ENCODE measurements at regions not wholly inside any gene's neighbourhood (a gene's known extent, or its start where the extent isn't known, plus 50 kb on each side); places are given as distances from the start of the nearest gene placed in this dataset.

DNA sequence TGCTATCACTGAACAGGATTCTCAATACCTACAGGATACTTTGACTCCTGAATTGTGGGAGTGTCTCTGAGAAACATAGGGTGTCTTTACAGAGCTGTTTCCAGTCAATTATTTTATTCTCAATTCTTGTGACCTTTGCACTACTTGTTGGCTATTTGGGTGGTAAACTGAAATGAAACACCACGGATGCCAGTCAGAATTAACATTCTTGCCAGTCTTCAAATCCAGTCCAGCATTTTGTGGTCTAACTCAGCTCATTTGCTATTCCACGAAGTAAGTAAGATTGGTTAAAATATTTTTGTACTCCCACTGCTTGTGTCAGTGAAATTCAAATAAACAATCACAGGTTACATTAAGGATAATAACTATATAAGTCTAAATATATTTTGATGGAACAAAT is 197.9 kb downstream of the ANKRD50 start:
- no peak for DNase-seq

DNA sequence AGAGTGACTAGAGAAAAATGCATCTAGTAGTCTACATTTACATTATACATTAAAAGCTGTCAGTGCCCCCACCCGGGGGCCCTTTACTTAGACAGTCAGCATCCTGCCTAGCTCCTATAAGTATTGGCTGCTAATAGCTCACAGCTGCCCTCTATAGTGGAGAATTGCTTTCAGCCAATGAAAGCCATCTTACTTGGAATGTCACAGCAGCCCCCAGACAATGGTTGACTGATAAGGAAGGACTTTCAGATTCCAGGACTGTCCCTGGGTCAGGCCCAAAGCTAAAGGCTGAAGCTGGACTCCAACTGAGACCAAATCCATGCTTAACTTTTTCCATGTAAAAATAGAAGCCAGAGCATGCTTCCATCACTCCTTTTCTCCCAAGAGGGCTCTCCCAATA is 196.9 kb downstream of the ANKRD50 start:
- DNase-seq = no peak

DNA sequence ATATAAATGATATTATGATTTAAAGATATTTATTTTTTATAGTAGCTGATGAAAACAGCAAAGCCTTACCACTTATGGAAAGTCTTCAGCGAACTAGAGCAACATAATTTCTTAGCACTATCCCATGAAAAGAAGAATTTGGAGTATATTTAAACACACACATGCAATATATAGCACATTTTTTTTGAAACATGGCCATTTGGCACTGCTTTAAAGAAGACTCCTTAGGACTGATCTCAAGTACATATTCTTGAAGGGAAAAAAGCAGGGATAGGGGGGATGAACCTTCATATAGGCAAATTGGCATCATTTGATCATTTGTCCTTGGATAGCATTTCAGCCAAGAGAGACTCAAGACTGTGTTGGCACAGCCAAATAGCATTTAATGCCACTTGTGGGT is 193.3 kb downstream of the ANKRD50 start:
- no peak for DNase-seq

DNA sequence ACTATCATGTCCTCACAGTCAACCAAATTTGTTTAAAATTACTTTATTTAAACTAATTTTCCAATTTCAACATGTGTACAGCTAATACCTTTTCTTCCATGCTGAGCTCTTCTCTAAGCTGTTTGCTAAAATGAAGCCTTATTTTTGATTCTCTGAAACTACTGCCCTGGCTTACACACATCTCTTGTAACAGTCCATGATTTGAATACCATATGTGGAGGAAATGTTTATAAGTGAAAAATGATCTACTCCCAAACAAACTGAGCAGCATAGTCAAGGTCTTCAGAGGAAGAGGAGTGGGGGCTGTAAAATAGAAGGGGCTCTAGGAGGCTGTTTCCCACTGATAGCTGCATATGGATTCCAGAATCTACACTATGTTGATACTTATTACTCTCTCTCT is 188.7 kb downstream of the ANKRD50 start:
- DNase-seq = no peak

DNA sequence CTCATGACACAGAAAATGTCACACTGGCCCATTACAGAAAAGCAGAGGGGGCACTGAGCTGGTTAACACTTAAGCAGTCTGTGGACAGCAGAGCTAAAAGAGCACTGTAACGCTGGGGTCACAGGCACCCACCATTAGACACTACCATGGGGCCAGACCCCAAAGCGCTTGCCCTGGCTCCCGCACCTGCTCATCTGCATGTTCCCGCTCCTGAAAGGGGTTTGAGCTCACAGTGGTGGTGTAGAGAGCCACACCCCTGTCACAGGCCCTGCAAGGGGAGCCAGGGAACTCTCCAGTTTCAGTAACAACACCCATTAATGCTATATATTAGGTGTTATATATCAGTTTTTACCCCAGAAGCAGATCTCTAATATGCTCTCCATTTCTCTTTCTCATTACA is 187.0 kb downstream of the ANKRD50 start:
- DNase-seq = no peak

DNA sequence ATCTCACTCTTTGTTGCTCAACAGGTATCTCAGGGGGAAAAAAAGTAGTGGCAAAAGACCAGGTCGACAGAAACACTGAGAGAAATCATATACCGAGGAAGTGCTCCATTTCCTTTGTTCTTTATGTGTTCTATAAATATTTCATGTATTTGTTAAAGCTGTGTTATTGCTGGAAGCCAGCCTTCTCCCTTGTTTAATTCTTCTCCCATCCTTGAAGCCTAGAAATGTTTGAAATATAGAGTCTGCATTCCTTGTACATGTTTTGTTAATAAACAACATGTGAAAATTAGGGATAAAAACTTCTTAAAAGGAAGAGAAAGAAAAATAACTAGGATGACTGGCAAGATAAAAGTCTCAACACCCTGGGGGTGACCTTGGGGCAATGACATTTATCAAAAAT is 186.2 kb downstream of the ANKRD50 start:
- no peak for DNase-seq

DNA sequence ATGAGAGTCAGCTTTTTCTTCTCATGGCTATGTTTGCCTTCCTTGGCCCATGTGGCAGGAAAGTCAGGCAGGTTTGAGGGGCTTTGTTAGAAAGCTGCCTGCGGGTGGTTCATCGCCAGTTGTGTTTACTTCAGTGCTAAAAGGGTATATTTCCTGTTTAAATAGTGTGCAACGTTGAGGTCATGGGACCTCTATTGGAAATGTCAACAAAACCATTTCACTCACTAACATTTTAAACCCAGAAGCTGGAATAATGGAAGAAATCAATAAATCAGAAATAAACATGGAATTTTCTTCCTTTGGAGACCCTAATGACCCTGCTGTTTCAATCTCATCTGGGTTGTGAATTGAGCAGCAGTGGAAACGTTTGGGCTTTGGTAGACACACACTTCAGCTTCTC is 185.8 kb downstream of the ANKRD50 start:
- no peak for DNase-seq

DNA sequence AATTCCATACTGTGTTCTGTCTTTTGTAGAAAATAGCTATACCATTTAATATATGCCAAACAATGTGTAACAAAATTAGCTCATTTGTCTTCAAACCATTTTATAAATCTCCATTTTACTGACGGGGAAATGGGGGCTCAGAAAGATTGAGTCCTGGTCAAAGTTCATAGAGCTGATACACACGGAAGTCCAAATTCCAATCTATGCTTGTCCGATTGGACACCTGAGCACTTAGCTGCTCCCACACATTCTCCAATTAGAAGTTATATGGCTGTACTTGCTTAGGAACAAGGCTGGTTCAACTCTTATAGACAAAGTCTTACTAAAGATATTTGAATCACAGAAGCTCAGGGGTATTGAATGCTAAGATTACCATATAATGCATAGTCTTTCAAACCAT is 185.2 kb downstream of the ANKRD50 start:
- DNase-seq = no peak

DNA sequence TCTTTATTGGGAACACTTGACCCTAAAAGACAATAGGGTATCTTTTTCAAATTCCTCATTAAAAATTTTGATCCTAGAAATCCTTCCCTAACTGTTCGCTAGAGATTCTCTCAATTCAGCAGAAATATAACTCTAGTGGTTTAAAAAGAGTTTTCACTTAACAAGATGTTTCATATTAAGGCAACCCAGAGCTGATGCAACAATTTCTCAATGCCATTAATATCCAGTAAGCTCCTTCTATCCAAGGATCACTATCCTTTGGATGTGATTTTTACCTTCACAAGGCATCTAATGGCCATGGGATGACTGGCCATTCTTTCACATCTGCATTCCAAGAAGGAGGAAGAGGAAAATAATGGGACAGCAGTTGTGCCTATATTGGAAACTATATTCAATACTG is 183.4 kb downstream of the ANKRD50 start:
- no peak for DNase-seq

DNA sequence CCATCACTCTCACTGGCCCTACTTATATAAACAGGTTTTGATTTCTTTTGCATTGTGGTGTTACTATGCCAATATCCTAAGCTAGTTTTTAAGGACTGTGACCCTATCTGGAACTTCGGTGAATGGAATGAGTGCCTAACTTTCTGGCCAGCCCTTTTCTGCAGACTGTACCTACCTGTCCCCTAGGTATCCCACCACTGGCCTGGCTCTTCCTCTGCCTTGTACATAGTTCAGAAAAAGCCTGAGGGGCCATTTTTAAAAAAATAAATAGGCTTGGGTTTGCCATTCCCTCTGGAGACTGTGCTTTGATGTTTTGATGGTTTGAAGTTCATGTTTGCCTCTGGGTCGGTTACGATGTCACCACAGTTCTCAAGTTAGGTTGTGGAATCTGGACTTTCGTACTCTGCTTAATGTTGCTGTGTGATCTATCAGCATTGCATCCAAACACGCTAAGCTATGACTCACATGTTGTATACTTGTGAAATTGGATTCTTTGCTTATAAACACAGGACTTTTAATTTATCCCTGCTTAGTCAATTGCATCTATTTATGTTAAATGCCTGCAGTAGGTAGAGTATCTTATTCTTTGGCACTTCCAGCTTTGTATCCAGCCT is 182.0 kb downstream of the ANKRD50 start:
- no peak for DNase-seq

DNA sequence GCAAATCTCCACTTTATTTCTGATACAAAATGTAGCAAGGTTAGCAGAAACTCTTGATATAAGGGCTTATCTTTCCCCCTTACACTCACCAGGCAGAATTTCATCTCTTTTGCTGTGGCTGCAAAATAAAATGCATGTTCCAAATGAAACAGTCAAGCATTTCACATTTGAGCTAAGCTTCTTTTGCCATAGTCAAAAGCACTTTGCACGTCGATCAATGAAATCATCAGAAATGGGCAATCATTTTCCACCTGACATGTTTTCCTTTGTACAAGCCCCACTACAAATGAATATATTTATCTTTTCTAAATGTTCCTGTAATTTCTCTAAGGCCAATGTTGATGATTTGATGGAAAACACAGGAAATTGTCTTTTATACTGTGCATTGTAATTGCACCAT is 178.4 kb downstream of the ANKRD50 start:
- DNase-seq = no peak

DNA sequence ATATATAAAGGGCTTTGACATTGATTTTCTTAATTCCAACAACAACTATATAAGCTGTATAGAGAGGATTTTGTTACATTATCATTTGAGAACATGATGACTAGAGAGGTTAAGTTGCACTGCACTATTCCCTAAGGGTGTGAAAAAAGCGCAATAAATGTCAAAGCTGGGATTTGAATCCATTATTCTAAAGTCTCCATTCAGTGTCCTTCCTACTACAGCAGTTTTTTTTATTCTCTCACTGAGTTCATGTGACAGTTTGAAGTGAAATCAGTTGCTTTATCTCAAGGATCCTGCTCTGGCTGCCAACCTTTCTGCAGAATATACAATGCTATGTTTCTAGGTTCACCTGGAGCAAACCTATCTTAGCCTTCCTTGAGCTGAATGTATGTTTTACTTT is 177.5 kb downstream of the ANKRD50 start:
- DNase-seq = no peak

DNA sequence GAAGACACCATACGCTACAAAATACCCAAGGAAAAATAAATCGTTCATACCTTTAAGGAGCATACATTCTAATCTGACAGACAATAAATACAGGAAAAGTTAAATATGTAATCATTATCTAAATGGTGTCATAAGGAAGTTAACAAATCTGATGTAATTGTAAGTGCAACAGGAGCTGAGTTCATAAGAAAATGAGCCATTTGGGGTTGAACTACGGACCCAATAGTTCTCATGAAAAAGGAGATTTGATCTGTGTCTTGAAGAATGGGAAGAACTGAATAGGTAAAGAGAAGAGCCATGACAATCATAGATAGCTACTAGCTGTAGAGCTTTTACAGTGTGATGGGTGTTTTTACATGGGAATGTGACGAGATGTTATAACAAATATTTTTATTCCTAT is 175.6 kb downstream of the ANKRD50 start:
- no peak for DNase-seq

DNA sequence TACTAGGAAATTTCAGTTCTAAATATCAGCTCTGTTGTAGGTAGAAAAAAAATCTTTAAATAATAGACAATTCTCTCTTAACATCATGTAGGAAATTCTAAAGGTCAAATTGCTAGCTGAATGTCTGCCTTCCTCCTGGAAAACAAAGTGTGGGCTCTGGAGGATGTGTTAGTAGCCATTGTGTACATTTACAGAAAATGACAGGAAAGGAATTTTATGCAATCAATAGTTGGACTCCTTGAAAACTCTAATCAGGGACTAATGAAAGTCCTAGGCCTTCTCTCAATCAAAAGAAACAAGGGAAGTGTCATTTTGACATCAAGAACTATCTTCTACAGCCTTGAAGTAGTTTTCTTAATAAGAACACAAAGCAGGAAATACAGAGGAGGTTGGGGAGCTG is 174.6 kb downstream of the ANKRD50 start:
- no peak for DNase-seq

DNA sequence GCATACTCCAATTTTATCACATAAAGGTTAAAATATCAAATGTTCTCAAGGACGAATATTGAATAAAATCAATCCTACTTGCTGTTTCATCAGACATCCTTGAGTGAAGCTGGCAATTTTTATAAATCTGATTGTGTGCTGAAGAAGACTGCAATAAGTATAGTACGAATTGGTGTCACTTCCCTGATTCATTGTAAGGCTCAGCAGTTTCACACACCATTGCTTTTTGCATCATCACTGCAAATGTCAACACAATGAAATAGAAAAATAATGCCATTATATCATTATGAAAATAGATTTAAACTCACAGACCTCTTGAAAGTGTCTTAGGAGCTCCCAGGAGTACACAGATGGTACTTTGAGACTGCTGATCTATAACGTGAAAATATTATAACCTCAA is 172.5 kb downstream of the ANKRD50 start:
- DNase-seq = no peak

DNA sequence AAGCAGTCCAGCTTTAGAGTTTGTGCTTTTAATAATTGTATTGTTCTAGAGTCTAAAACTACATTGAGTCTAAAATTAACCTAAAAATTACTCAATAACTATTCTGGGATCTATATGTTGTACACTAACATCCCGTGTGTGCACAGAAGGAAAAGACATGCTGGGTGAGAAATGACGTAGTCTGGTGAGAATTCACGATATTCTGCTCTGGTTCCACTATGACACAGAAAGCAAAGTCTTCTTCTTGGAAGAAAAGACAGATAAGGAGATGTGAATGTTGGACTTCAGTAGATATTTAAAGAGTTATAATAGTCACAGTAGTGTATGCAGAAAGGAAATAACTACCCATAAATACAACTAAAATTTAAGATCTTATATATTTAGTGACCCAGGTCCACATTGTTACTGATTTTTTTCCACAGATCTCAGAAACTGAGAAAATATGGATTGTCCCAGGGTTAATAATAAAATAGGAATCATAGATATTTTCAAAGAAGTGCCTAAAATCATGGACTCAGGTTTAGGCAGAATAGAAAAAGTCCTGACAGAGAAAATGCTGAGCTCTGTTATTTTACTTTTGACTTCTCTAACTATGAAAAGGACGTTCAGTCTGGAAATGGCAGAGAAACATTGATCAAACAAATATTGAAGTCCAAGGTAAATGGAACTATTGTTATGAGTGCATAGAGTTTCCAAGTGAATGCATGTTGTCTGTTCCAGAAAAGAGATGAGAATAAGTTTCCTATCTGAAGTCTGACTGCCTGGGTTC is 170.7 kb downstream of the ANKRD50 start:
- DNase-seq = no peak

DNA sequence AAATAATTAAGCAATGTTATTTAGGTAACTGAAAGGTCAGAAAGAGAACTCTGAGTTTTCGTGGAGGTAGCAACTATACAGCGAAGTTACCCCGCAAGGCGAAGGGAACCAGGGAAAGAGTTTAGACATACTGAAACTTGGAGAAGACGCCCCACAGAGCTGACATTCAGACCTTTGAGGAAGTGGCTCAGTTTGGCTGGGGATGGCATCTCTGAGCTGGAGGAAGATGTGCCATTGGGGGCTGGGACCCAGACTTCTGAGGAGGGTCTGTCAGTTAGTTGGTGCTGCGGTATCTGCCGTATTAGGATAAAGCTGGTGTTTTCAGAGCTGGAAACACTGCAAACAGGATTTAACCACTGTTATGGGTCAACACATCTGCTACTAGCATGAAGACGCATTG is 156.6 kb downstream of the ANKRD50 start:
- no peak for DNase-seq

DNA sequence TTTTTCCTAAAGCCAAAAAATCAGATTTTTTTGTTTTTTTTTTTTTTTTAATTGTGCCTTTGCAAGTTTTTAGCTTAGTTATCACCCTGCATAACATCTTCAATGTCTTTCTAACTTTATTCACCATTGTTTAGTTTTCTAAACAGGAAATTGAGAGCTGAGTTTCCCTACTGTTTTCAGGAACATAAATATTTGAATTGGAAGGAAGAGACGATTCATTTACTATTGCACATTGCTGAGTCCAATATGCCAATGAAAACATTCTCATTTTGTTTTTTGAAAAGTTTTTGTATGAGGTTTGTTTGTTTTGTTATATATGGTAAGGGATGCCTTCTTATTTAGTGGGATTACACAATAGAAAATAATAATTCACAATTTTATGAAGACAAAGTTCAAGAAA is 148.4 kb downstream of the ANKRD50 start:
- DNase-seq = no peak

DNA sequence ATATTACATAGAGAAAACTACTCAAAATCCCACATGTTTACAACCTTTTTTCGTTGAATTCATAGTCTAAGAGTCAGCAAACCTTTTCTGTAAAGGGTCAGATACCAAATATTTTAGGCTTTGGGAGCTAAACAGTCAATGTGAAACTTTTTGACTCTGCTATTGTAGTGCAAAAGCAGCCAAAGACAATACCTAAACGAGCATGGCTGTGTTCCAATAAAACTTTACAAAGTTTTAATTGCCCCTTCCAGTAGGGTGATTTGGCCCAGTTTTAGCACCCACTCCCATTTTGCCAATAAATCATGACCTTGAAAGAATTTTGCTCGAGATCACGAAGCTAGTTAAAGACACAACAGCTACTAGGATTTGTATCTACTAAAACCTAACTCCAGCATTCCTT is 147.2 kb downstream of the ANKRD50 start:
- no peak for DNase-seq

DNA sequence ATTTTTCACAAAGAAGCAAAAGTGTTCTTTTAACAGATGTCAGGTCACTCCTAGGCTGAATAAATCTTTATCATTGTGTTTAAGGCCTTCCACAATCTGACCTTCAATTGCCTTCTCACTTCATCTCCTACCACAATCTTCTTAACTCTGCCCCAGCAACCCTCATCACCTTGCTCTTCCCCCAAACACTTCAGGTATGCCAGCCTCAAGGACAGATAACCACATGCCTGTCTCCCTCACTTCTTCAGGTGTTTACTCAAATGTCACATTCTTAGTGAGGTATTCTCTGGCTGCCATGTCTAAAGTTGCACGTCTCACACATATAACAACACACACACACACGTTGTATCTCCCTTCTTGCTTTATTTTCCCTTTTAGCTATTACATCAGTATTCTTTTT is 146.5 kb downstream of the ANKRD50 start:
- no peak for DNase-seq

DNA sequence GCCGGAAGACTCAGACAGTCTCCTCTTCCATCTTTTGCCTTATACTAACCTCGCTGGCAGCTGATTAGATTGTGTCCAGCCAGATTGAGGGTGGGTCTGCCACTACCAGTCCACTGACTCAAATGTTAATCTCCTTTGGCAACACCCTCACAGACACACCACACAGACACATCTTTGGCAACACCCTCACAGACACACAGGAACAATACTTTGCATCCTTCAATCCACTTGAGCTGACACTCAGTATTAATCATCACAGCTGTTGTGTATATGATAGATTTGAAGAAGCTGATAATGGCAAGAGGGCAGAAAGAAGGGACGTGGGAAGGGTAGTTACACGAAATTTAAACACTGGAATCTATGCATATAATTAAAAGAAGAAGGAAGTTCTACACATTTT is 139.5 kb downstream of the ANKRD50 start:
- no peak for DNase-seq

DNA sequence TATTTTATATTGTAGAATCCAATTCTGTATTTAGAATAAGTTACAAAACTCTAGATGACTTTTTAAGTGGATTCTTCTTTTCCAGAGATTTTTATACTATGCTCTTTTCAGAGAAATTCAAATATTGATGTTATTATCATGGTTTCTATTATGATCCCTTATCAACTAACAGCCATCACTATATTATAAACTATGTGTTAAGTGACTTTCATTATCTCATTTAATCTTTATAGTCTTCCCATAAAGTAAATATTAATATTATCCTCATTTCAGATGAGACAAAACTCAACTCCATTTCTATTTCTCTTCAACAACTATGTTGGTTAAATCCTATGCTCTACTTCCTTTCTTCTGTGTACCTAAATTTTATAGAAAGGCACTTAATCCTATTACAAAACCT is 132.6 kb downstream of the ANKRD50 start:
- DNase-seq = no peak

DNA sequence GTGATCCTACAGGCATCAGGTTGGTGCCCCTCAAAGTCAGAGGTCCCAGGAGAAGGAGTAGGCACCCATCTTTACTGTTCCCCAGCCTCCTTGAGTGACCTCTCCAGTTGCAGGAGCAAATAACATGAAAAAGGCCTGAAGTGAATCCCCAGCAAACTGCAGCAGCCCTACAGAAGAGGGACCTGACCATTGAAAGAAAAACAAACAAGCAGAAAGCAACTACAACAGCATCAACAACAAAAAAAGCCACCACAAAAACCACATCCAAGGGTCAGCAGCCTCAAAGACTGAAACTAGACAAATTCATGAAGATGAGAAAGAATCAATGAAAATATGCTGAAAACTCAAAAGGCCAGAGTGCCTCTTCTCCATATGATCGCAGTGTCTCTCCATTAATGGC is 128.7 kb downstream of the ANKRD50 start:
- DNase-seq = no peak

DNA sequence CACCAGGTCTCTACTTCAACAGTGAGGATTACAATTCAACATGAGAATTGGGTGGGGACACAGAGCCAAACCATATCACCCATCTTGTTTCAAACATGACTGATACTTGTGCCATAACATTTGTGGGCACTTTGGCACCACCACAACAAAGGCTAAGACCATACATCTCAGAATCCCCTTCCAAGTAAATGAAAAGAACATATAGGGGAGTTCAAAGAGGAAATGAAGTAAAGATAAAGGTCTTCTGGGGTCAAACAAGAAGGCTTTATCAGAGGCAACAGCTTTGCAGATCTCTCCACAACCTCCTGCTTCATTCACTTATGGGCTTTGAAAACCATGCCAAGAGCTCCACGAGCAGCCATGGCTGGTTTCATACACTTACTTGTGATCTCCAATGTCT is 122.7 kb downstream of the ANKRD50 start:
- DNase-seq = no peak

DNA sequence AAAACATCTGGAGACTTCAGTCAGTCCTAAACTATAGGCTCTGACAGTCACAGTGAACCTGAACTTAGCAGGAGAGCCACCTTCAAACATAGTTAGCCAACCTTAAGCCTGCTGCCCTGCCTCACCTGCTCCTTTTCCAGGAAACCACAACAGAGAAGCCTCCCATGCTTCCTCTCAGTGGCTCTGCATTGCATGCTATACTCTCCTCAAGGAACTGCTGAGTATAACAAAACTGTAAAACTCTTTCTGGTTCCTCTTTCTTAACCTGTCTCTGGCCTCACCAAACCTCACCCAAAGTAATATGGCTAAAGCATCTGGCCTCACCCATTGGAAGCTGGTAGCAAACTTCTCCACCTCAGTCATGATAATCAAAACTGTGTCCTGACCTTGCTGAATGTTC is 122.1 kb downstream of the ANKRD50 start:
- no peak for DNase-seq

Data from stimulated activated CD4-positive, alpha-beta T cell treated with anti-CD3 and anti-CD28 coated beads, Interleukin-4, amount 100 ng/mL, for 1 hour (primary cell).